SK-N-SH (cell line): ENCODE measurements at regions not wholly inside any gene's neighbourhood (a gene's known extent, or its start where the extent isn't known, plus 50 kb on each side); places are given as distances from the start of the nearest gene placed in this dataset.

ENCODE experiments used
- CTCF ChIA-PET: fragments of 300-600, 350-600 bp; formaldehyde crosslinking; extraction: SDS; loops from one replicate; lab custom pipeline; 2021; lab: Yijun Ruan, JAX
- POLR2A ChIA-PET: fragments of 350-600 bp; sonication (Branson Sonifier 250); formaldehyde crosslinking; extraction: SDS; loops from one replicate; lab custom pipeline; 2020; ENCODE audit warnings: antibody characterized with exemption, inconsistent platforms; lab: Yijun Ruan, JAX
- DNase-seq: peaks from one replicate; pipeline ENCODE4 v3.0.0; 2012
- H2AFZ ChIP-seq: fragments of 200-600 bp; sonication (generic); 2 replicates; pipeline ENCODE4 v1.8.1; 2016; ENCODE audit warnings: antibody characterized with exemption, mild to moderate bottlenecking, low read depth
- H3F3A ChIP-seq: fragments of 200-600 bp; sonication (generic); replicated peaks from 2 replicates; pipeline ENCODE3; 2016; ENCODE audit warnings: antibody characterized with exemption, mild to moderate bottlenecking; ENCODE audit not compliant: insufficient read depth
- H3K27ac ChIP-seq, 2 experiments: fragments of 200-500 bp in 1 of 2; fragments of 200-600 bp in 1 of 2; sonication (Bioruptor generic) in 1 of 2; sonication (generic), shearing (Covaris generic) in 1 of 2; 2 replicates each; pipeline versions ENCODE4 v1.5.1 to v1.6.1; 2014 to 2016; ENCODE audit warnings: low read depth in 2 of 2, inconsistent platforms in 1 of 2, low read length in 1 of 2, mild to moderate bottlenecking in 1 of 2, mixed read lengths in 1 of 2
- H3K27me3 ChIP-seq: fragments of 200-600 bp; sonication (generic), shearing (Covaris generic); 2 replicates; pipeline ENCODE4 v1.6.1; 2016; ENCODE audit warnings: mixed run types; ENCODE audit not compliant: insufficient read depth
- H3K36me3 ChIP-seq, 2 experiments: fragments of 200-500 bp in 1 of 2; fragments of 200-600 bp in 1 of 2; sonication (Bioruptor generic) in 1 of 2; sonication (generic) in 1 of 2; replicated peaks in 1 of 2; 2 replicates each; pipeline versions ENCODE3 to v1.5.1; 2014 to 2016; ENCODE audit warnings: low read length in 1 of 2, mild to moderate bottlenecking in 1 of 2; ENCODE audit not compliant: insufficient read depth in 2 of 2, control insufficient read depth in 1 of 2
- H3K4me1 ChIP-seq, 2 experiments: fragments of 200-500 bp in 1 of 2; fragments of 200-600 bp in 1 of 2; sonication (Bioruptor generic) in 1 of 2; sonication (generic), shearing (Covaris generic) in 1 of 2; 2 replicates each; pipeline versions ENCODE4 v1.5.1 to v1.6.1; 2014 to 2016; ENCODE audit warnings: low read depth in 1 of 2, low read length in 1 of 2, mixed run types in 1 of 2; ENCODE audit not compliant: insufficient read depth in 2 of 2, control insufficient read depth in 1 of 2
- H3K4me2 ChIP-seq: fragments of 200-600 bp; sonication (generic), shearing (Covaris generic); 2 replicates; pipeline ENCODE4 v1.6.1; 2017; ENCODE audit warnings: mixed run types
- H3K4me3 ChIP-seq, 2 experiments: fragments of 200-500 bp in 1 of 2; fragments of 200-600 bp in 1 of 2; sonication (Bioruptor generic) in 1 of 2; sonication (generic), shearing (Covaris generic) in 1 of 2; 2 replicates each; pipeline versions ENCODE4 v1.5.1 to v1.8.1; 2014 to 2016; ENCODE audit warnings: low read depth in 2 of 2, inconsistent platforms in 1 of 2, low read length in 1 of 2, mild to moderate bottlenecking in 1 of 2, mixed read lengths in 1 of 2, moderate library complexity in 1 of 2
- H3K79me2 ChIP-seq: fragments of 200-600 bp; sonication (generic); 2 replicates; pipeline ENCODE4 v1.8.1; 2017; ENCODE audit warnings: mild to moderate bottlenecking; ENCODE audit not compliant: insufficient read depth
- H3K9ac ChIP-seq: fragments of 200-600 bp; sonication (generic); 2 replicates; pipeline ENCODE4 v1.6.1; 2017; ENCODE audit warnings: mixed run types
- H3K9me2 ChIP-seq: fragments of 200-600 bp; sonication (generic); 2 replicates; pipeline ENCODE4 v1.6.1; 2017; ENCODE audit warnings: mixed run types
- H3K9me3 ChIP-seq: fragments of 200-600 bp; sonication (generic); 2 replicates; pipeline ENCODE4 v1.6.1; 2017; ENCODE audit warnings: mixed run types, mild to moderate bottlenecking, moderate library complexity
- H4K20me1 ChIP-seq: fragments of 200-600 bp; sonication (generic); 2 replicates; pipeline ENCODE4 v1.6.1; 2017; ENCODE audit warnings: mild to moderate bottlenecking, mixed run types; ENCODE audit not compliant: insufficient read depth
- CHD2 ChIP-seq: fragments of 150-350 bp; IDR thresholded peaks from 2 replicates; pipeline ENCODE4 v1.6.1; 2018; ENCODE audit warnings: low read length; ENCODE audit not compliant: partially characterized antibody
- EP300 ChIP-seq, 2 experiments: IDR thresholded peaks; 2 replicates each; pipeline versions ENCODE4 v1.4.0 to v1.6.1; 2012; ENCODE audit warnings: borderline replicate concordance in 1 of 2, low read depth in 1 of 2, low read length in 1 of 2
- EZH2phosphoT487 ChIP-seq: fragments of 200-600 bp; sonication (generic); IDR thresholded peaks from 2 replicates; pipeline ENCODE4 v1.6.1; 2017; ENCODE audit warnings: low read depth, mixed run types, mild to moderate bottlenecking, antibody characterized with exemption, moderate library complexity, borderline replicate concordance
- GABPA ChIP-seq: IDR thresholded peaks from 2 replicates; pipeline ENCODE4 v1.4.0; 2012; ENCODE audit warnings: low read depth, mild to moderate bottlenecking
- JUND ChIP-seq: IDR thresholded peaks from 2 replicates; pipeline ENCODE4 v1.4.0; 2012
- MEF2A ChIP-seq: IDR thresholded peaks from 2 replicates; pipeline ENCODE4 v1.4.0; 2012; ENCODE audit warnings: low read depth, borderline replicate concordance
- RAD21 ChIP-seq: IDR thresholded peaks from 2 replicates; pipeline ENCODE4 v1.6.1; 2012; ENCODE audit warnings: mild to moderate bottlenecking, low read length
- RFX5 ChIP-seq: IDR thresholded peaks from 2 replicates; pipeline ENCODE4 v1.6.1; 2012; ENCODE audit warnings: mild to moderate bottlenecking, improper control_type of control experiment, low read length
- RXRA ChIP-seq: IDR thresholded peaks from 2 replicates; pipeline ENCODE4 v1.4.0; 2012; ENCODE audit warnings: low read depth, mild to moderate bottlenecking, borderline replicate concordance
- SIN3A ChIP-seq: IDR thresholded peaks from 2 replicates; pipeline ENCODE4 v1.6.1; 2012; ENCODE audit warnings: low read depth, mild to moderate bottlenecking, low read length, moderate library complexity, borderline replicate concordance
- TAF1 ChIP-seq: IDR thresholded peaks from 2 replicates; pipeline ENCODE4 v1.6.1; 2012; ENCODE audit warnings: low read depth, mild to moderate bottlenecking, low read length, moderate library complexity, borderline replicate concordance
- TEAD4 ChIP-seq: IDR thresholded peaks from 2 replicates; pipeline ENCODE4 v1.4.0; 2012; ENCODE audit warnings: mild to moderate bottlenecking, borderline replicate concordance; ENCODE audit not compliant: insufficient read depth
- YY1 ChIP-seq: IDR thresholded peaks from 2 replicates; pipeline ENCODE4 v1.4.0; 2012; ENCODE audit warnings: low read depth, mild to moderate bottlenecking
- WGBS: methylation state at CpG from one replicate; pipeline ENCODE4 v1.1.6; 2017; ENCODE audit warnings: low lambda C conversion rate; 5-methylcytosine and 5-hydroxymethylcytosine counted together
- TF ChIP-seq, protein P1 (sequence below): fragments of 150-350 bp; IDR thresholded peaks from 2 replicates; pipeline ENCODE4 v1.6.1; 2016; ENCODE audit warnings: mild to moderate bottlenecking, low read depth, low read length
- TF ChIP-seq, protein P2 (sequence below): IDR thresholded peaks from 2 replicates; pipeline ENCODE4; 2012

DNA sequence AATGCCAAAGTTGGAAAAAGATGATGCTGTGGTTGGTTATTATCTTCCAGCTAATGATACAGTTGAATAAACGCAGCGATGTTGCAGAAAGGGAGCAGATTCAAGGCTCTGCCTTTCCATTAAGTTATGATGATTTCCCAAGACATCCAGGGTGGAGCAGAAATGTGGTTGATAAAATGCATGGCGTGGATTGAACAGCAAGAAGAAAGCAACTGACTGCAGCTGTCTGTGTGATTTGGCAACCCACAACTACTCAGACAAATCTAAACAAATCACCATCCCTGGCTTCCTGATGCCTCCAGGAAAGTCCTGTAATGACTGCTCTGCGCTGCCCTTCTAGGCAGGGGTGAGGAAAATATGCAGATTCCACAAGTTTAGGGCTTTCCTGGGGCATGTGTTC lies 166.3 kb downstream of the NRP2 start:
- Histone ChIP-seq H3K4me3 (no peak overlapping the region), H2AFZ (no peak overlapping the region), H3K79me2 (no peaks in the 10 kb centered on the region), H3K4me2 (no peak overlapping the region), H4K20me1 (no peaks in the 10 kb centered on the region), H3K9ac (no peak overlapping the region), H3K9me3 (no peaks in the 10 kb centered on the region), H3K27ac (no peak overlapping the region), H3K36me3 (no peaks in the 10 kb centered on the region), H3K9me2 (no peaks in the 10 kb centered on the region), H3F3A (no peaks in the 10 kb centered on the region), H3K4me1 (peaks cover 0 to 6% of the 10 kb centered on the region in 2 experiments; a peak in 2 of 4 replicates), H3K27me3 (no peaks in the 10 kb centered on the region)
- no peak for DNase-seq
- TF ChIP-seq RAD21: no peak
- TF ChIP-seq RFX5: no peak
- TF ChIP-seq EP300 (IDR thresholded peaks at IDR 0.05; ENCODE audit: borderline replicate concordance in 1 of 2, low read depth in 1 of 2, low read length in 1 of 2): no peak
- TF ChIP-seq SIN3A: no peak
- no peak for TF ChIP-seq RXRA
- no peak for TF ChIP-seq TAF1
- TF ChIP-seq, protein P1, sequence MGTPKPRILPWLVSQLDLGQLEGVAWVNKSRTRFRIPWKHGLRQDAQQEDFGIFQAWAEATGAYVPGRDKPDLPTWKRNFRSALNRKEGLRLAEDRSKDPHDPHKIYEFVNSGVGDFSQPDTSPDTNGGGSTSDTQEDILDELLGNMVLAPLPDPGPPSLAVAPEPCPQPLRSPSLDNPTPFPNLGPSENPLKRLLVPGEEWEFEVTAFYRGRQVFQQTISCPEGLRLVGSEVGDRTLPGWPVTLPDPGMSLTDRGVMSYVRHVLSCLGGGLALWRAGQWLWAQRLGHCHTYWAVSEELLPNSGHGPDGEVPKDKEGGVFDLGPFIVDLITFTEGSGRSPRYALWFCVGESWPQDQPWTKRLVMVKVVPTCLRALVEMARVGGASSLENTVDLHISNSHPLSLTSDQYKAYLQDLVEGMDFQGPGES: no peak
- TF ChIP-seq, protein P2, sequence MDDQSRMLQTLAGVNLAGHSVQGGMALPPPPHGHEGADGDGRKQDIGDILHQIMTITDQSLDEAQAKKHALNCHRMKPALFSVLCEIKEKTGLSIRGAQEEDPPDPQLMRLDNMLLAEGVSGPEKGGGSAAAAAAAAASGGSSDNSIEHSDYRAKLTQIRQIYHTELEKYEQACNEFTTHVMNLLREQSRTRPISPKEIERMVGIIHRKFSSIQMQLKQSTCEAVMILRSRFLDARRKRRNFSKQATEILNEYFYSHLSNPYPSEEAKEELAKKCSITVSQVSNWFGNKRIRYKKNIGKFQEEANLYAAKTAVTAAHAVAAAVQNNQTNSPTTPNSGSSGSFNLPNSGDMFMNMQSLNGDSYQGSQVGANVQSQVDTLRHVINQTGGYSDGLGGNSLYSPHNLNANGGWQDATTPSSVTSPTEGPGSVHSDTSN: no peak
- no peak for TF ChIP-seq GABPA
- no peak for TF ChIP-seq YY1
- TF ChIP-seq CHD2: no peak
- TF ChIP-seq MEF2A: no peak
- TF ChIP-seq JUND: no peak
- TF ChIP-seq EZH2phosphoT487: no peak
- TF ChIP-seq TEAD4: no peak
- ChIA-PET CTCF (interaction anchor here (1.1 kb wide), 1 partner anchor 9 kb away, joined by 3 read pairs; no protein-coding TSS in a partner anchor), POLR2A (no interaction called here)
- WGBS: 55% methylated on average over 4 of the region's 4 CpGs
